GM18861 (cell line): ENCODE measurements at regions not wholly inside any gene's neighbourhood (a gene's known extent, or its start where the extent isn't known, plus 50 kb on each side); places are given as distances from the start of the nearest gene placed in this dataset.
"Not testable (repeated sequence)": the region's sequence is repeated elsewhere in the genome, so short reads cannot be mapped to it uniquely, and the experiment has no call there.

Source experiments
- ATAC-seq: cut with Tn5 transposase; IDR thresholded peaks from one replicate; pipeline ENCODE4 v1.9.1; 2021; ENCODE audit not compliant: unreplicated experiment

DNA sequence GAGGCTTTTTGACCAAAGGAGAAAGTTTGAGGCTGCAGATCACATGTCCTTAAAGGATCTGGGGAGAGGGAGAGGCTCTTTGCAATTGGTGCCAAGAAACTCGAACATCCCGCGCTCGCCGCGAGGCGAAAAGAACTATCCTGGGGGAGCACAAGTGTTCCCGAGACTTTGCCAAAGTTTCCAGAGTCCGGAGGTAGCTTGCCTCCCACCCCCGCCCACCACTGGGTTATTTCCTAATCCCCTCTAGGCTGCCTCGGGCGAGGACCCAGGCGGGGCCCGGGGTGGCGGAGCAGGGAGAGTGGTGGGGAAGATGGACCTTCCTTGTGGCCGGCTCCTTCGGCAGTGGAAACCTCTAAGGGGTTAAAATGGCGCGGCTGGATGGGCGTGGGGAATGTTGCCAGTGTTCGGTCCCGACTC, 114.5 kb downstream of the KCNRG start:
- ATAC-seq, result no peak

- no peak for ATAC-seq
Observed at GRCh38 chr13:50130123-50130946, 115.1 kb downstream of the KCNRG start.

DNA sequence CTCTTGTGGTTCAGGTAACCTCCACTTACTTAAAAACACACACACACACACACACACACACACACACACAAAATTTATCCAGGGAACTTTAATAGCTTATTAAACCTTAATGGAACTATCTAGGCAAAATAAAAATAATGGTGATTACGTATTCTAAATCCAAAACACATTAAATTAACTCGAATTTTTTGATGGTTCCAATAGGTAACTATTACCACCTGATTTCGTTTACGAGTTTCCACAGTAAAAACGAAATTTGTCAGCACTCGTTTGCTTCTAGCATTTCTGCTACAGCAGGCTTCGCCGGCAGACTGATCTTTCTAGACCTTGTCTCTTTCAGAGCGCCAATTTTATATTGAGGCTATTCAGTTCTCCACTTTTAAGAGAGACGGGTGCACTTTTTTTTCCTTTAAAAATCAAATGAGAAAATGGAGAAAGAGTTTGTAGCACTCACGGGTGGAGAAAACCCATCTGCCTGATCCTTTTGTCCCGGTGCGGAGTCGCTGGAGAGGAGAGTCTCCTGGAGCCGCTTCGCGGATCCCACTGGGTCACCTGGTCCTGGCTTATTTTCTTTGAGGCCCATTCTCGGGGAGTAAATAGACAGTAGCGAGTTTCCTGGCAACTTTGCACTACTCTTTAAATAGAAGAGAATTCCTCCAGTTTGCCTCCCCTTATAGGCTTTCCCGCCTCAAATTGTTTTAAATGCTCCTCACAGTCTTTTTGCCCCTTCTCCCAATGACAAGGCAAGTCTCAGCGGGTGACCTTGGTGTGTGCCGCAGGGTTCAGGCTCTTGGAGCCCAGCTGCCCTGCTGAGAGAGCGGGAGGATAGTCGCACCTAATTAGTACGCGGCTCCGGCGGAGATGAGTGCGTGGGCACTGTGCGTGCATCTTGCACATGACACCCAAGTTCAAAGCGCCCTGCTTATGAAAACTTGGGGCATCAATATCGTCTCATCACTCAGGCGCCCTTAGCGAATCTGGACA, 117.0 kb downstream of the KCNRG start:
- ATAC-seq, result no peak

GRCh38 chr13:50132904-50133357, 117.7 kb downstream of the KCNRG start:
- no peak for ATAC-seq

GRCh38 chr13:50133358-50133953, 118.2 kb downstream of the KCNRG start:
- no peak for ATAC-seq

- ATAC-seq, result no peak
Observed at GRCh38 chr13:50136226-50136625, 121.0 kb downstream of the KCNRG start.

DNA sequence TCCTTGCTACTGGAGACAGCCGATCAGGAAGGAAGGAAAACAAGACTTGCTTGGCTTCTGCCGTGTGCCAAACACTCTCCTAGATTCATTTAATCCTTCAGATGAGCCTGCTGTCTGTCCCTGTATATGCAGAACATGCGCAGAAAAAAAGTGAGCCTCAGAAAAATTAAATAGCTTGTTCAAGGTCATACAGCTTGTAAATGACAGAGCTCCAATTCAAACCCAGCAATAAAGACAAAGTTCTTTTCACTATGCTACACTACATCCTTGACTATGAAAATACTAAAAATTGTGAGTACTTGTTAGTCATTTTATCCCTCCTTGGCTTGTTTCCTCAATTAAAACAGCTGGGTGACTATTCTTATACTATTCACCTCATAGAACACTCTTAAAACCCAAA, 121.4 kb downstream of the KCNRG start:
- ATAC-seq, result no peak

DNA sequence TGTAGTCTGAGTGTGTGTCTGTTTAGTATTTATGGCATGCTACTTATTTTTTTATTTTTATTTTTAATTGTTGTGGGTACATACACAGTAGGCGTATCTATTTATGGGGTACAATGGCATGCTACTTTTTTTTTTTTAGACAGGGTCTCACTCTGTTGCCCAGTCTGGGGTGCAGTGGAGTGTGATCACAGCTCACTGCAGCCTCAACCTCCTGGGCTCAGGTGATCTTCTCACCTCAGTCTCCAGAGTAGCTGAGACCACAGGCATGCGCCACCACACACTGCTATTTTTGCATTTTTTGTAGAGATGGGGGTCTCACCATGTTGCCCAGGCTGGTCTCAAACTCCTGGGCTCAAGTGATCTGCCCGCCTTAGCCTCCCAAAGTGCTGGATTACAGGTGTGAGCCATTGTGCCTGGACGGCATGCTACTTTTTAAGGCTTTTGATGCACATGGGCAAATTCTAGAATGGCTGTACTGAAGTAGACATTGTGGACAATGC, 124.2 kb downstream of the KCNRG start:
- ATAC-seq, result not testable (repeated sequence)

- no peak for ATAC-seq
Observed at GRCh38 chr13:50140153-50140552, 124.9 kb downstream of the KCNRG start.

GRCh38 chr13:50140581-50141374, 125.5 kb downstream of the KCNRG start:
- no peak for ATAC-seq

DNA sequence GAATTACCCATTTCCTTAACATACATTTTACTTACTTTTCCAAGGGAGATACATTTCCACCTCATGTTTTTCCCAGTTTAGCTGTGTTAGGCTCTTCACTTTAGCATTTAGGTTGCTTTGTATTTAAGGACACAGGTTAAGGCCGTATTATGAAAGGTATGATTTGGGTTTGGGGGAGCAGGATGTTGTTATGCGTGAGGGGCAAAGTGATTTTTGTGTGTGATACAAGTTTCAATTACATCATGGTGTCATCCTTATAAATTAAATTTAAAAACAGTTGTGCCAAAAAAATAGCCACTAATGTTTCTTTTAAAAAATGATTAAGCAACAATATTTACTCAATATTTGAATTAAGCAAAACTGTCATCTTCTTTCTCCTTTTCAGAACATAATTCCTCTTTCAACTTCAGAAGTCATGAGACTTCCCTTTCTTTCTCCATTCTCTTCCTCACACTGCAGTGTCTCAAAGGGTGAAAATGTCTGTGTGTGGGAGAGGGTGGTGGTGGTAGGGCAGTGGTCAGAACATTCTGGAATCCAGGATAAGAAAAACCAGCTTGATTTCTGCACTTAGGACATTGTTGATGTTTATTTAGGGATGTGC, 126.2 kb downstream of the KCNRG start:
- ATAC-seq, result no peak

- ATAC-seq, result no peak
Observed at GRCh38 chr13:50144246-50145160, 129.3 kb downstream of the KCNRG start.

- no peak for ATAC-seq
Observed at GRCh38 chr13:50149214-50149613, 134.0 kb downstream of the KCNRG start.

GRCh38 chr13:50149932-50150331, 134.7 kb downstream of the KCNRG start:
- ATAC-seq, result no peak

DNA sequence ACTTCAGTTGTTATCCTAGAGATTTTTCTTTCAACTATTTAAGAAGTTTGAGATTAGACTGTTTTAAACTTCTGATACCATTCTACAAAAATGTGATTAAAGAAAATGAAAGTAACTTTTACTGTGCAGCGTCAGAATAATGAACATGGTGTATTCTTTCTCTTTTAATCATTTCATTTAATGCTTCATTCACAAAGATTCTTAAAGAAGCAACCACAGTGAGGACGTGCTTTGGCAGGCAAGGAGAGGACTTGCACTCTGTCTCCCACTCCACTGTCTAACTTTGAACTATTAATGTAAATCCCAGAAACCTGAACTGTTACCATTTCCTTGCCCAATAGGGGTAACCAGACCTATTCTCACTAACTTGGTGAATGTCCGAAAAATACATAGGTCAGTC, 137.0 kb downstream of the KCNRG start:
- ATAC-seq, result no peak

GRCh38 chr13:50152655-50153309, 137.5 kb downstream of the KCNRG start:
- peak; percentile 64 for ATAC-seq

DNA sequence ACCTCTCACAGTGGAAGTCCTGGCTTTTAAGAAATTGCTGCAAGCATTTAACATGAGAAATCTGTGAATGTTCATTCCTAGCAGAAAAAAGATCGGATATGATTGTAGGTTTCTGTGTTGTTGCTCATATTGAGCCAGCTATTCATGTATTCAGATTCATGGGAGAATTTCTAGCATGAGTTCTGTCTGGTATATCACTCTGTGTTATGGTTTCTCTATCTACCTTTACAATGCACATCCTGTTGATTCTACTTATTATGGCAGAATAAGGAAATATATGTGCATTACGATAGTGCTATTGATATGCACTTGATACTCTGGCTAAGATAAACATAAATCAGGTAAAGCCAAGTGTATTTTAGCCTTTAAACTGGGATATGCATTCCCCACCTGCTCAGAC, 138.2 kb downstream of the KCNRG start:
- no peak for ATAC-seq

DNA sequence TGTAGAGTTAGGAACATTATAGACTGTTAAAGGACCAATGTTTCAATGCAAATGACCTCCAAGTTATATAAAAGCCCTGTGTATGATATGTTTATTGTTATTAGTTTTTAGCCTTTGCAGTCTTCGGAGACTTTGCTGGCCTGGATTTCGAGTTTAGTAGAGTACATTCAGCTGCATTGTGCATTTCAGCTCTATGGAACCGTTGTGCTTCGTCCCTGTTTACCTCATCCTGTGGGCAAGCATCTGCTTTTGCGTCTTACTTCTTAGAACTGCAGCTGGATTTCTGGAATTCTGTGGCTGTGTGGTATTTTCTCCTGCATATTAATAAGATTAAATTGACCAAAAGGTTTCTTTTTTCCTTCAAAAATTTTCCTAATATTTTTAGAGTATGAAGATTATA, 138.6 kb downstream of the KCNRG start:
- no peak for ATAC-seq
